ENCODE measurements at regions not wholly inside any gene's neighbourhood (a gene's known extent, or its start where the extent isn't known, plus 50 kb on each side); places are given as distances from the start of the nearest gene placed in this dataset.

DNA sequence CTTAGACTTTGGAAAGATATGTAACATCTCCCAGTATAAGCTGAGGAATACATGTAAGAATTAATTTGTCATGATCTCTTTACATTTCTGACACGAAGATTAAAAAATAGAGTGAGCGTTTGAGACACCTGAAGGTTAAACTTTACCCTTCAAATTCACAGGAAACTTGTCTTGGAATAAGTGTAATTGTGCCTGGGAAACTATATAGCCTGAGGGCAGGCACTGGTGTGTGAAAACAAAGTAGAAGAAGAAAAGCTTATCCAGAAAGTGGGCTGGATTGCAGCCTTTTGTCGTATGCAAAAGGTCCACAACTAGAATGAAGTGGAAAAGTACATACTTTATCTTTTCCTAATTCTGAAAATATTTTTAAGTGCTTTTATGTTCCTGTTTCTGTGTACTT, 275.7 kb upstream of the TCF21 start:
- Histone ChIP-seq H4K20me1 (ENCODE audit: insufficient read depth) (no peaks in the 10 kb centered on the region), H3K9me3 (no peaks in the 10 kb centered on the region), H2AFZ (ENCODE audit: low read depth) (no peak overlapping the region), H3K4me3 (ENCODE audit: low read depth in 2 of 2, low read length in 1 of 2) (no peak overlapping the region), H3F3A (replicated peaks; ENCODE audit: insufficient read depth) (no peaks in the 10 kb centered on the region), H3K27me3 (ENCODE audit: insufficient read depth) (no peaks in the 10 kb centered on the region), H3K79me2 (ENCODE audit: insufficient read depth) (no peaks in the 10 kb centered on the region), H3K4me1 (ENCODE audit: control insufficient read depth in 1 of 2, insufficient read depth in 2 of 2, low read depth in 1 of 2, low read length in 1 of 2) (no peaks in the 10 kb centered on the region), H3K4me2 (no peak overlapping the region), H3K9me2 (no peaks in the 10 kb centered on the region), H3K27ac (ENCODE audit: low read depth in 2 of 2, low read length in 1 of 2) (no peak overlapping the region), H3K9ac (no peak overlapping the region), H3K36me3 (replicated peaks in 1 of 2; ENCODE audit: control insufficient read depth in 1 of 2, insufficient read depth in 2 of 2, low read length in 1 of 2) (no peaks in the 10 kb centered on the region)
- no peak for DNase-seq
- TF ChIP-seq TEAD4 (IDR thresholded peaks at IDR 0.05; ENCODE audit: borderline replicate concordance, insufficient read depth) = no peak
- ChIA-PET CTCF (no interaction called here), POLR2A (no interaction called here)
- WGBS (ENCODE audit: low lambda C conversion rate) = 8% methylated on average over 3 of the region's 3 CpGs

DNA sequence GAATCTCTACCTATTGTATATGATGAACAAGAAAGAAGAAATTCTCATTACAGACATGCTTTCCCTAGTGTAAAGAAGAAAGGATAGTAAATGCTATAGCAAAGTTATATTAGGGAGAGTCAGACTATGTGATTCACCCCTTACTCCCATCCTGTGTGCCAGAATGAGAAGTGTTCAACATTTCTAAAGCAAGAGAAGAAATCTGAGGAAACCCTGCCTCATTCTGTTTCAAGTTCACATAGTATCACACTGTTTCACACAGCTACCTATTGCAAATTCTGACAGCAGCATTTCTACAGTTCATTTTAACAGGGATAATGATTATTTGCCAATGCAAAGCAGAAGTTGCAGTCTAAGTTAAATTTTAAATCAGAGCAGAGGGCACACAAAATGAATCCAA, 267.2 kb upstream of the TCF21 start:
- H3K4me2 ChIP-seq = no peak overlapping the region
- H3K36me3 ChIP-seq (replicated peaks in 1 of 2; ENCODE audit: control insufficient read depth in 1 of 2, insufficient read depth in 2 of 2, low read length in 1 of 2) = no peaks in the 10 kb centered on the region
- no peaks in the 10 kb centered on the region for H3F3A ChIP-seq (replicated peaks; ENCODE audit: insufficient read depth)
- TF ChIP-seq, protein P1, sequence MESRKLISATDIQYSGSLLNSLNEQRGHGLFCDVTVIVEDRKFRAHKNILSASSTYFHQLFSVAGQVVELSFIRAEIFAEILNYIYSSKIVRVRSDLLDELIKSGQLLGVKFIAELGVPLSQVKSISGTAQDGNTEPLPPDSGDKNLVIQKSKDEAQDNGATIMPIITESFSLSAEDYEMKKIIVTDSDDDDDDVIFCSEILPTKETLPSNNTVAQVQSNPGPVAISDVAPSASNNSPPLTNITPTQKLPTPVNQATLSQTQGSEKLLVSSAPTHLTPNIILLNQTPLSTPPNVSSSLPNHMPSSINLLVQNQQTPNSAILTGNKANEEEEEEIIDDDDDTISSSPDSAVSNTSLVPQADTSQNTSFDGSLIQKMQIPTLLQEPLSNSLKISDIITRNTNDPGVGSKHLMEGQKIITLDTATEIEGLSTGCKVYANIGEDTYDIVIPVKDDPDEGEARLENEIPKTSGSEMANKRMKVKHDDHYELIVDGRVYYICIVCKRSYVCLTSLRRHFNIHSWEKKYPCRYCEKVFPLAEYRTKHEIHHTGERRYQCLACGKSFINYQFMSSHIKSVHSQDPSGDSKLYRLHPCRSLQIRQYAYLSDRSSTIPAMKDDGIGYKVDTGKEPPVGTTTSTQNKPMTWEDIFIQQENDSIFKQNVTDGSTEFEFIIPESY (IDR thresholded peaks at IDR 0.05; ENCODE audit: borderline replicate concordance, low read depth) = no peak
- TF ChIP-seq MXI1 (IDR thresholded peaks at IDR 0.05; ENCODE audit: low read depth, low read length) = no peak
- H3K4me1 ChIP-seq (ENCODE audit: control insufficient read depth in 1 of 2, insufficient read depth in 2 of 2, low read depth in 1 of 2, low read length in 1 of 2) = no peaks in the 10 kb centered on the region
- no peak overlapping the region for H3K4me3 ChIP-seq (ENCODE audit: low read depth in 2 of 2, low read length in 1 of 2)
- H3K9ac ChIP-seq = no peak overlapping the region
- POLR2A ChIA-PET = no interaction called here
- no peaks in the 10 kb centered on the region for H3K27me3 ChIP-seq (ENCODE audit: insufficient read depth)
- CTCF ChIA-PET = no interaction called here
- no peaks in the 10 kb centered on the region for H4K20me1 ChIP-seq (ENCODE audit: insufficient read depth)
- H3K79me2 ChIP-seq (ENCODE audit: insufficient read depth) = no peaks in the 10 kb centered on the region
- H3K9me3 ChIP-seq = no peaks in the 10 kb centered on the region
- H2AFZ ChIP-seq (ENCODE audit: low read depth) = no peak overlapping the region
- no peak overlapping the region for H3K27ac ChIP-seq (ENCODE audit: low read depth in 2 of 2, low read length in 1 of 2)
- no peaks in the 10 kb centered on the region for H3K9me2 ChIP-seq
- DNase-seq = no peak

DNA sequence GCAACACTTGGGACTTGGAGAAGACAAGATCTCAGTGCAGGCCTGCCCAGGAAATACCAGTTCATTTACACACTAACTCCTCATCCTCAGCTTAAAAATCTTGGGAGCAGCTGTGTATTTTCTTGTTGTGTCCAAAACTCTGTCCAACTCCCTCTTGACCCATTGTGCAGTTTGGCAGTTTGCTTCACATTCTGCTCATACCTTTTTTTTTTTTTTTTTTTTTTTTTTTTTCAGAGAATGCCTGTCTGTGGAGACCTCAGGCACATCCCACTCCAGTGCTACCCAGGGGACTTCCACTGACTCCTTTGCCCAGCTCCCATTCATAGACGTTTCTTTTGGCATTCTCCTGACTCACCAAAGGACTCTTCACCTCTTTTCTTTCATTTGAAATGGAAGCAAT, 265.8 kb upstream of the TCF21 start:
- H3K4me3 ChIP-seq (ENCODE audit: low read depth in 2 of 2, low read length in 1 of 2) = no peak overlapping the region
- no peaks in the 10 kb centered on the region for H4K20me1 ChIP-seq (ENCODE audit: insufficient read depth)
- H3K27me3 ChIP-seq (ENCODE audit: insufficient read depth) = no peaks in the 10 kb centered on the region
- ChIA-PET POLR2A (no interaction called here), CTCF (no interaction called here)
- no peaks in the 10 kb centered on the region for H3F3A ChIP-seq (replicated peaks; ENCODE audit: insufficient read depth)
- H3K9ac ChIP-seq = no peak overlapping the region
- TF ChIP-seq RXRA (IDR thresholded peaks at IDR 0.05; ENCODE audit: borderline replicate concordance, low read depth) (no peak), NFIC (IDR thresholded peaks at IDR 0.05; ENCODE audit: borderline replicate concordance) (no peak), CHD2 (IDR thresholded peaks at IDR 0.05; ENCODE audit: low read length, partially characterized antibody) (no peak), RFX5 (IDR thresholded peaks at IDR 0.05; ENCODE audit: low read length) (no peak)
- TF ChIP-seq, protein P2, sequence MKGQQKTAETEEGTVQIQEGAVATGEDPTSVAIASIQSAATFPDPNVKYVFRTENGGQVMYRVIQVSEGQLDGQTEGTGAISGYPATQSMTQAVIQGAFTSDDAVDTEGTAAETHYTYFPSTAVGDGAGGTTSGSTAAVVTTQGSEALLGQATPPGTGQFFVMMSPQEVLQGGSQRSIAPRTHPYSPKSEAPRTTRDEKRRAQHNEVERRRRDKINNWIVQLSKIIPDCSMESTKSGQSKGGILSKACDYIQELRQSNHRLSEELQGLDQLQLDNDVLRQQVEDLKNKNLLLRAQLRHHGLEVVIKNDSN (IDR thresholded peaks at IDR 0.05; ENCODE audit: borderline replicate concordance, low read depth) = no peak
- TF ChIP-seq, protein P3, sequence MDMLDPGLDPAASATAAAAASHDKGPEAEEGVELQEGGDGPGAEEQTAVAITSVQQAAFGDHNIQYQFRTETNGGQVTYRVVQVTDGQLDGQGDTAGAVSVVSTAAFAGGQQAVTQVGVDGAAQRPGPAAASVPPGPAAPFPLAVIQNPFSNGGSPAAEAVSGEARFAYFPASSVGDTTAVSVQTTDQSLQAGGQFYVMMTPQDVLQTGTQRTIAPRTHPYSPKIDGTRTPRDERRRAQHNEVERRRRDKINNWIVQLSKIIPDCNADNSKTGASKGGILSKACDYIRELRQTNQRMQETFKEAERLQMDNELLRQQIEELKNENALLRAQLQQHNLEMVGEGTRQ (IDR thresholded peaks at IDR 0.05; ENCODE audit: borderline replicate concordance, low read depth, low read length) = no peak
- no peak for DNase-seq
- H3K9me3 ChIP-seq = no peaks in the 10 kb centered on the region
- WGBS (ENCODE audit: low lambda C conversion rate) = 0% methylated on average over 1 of the region's 1 CpG
- no peaks in the 10 kb centered on the region for H3K79me2 ChIP-seq (ENCODE audit: insufficient read depth)
- H3K36me3 ChIP-seq (replicated peaks in 1 of 2; ENCODE audit: control insufficient read depth in 1 of 2, insufficient read depth in 2 of 2, low read length in 1 of 2) = no peaks in the 10 kb centered on the region
- H2AFZ ChIP-seq (ENCODE audit: low read depth) = no peak overlapping the region
- H3K4me1 ChIP-seq (ENCODE audit: control insufficient read depth in 1 of 2, insufficient read depth in 2 of 2, low read depth in 1 of 2, low read length in 1 of 2) = no peaks in the 10 kb centered on the region
- H3K9me2 ChIP-seq = no peaks in the 10 kb centered on the region
- no peak overlapping the region for H3K27ac ChIP-seq (ENCODE audit: low read depth in 2 of 2, low read length in 1 of 2)
- no peak overlapping the region for H3K4me2 ChIP-seq
